Stimulated activated naive CD4-positive, alpha-beta T cell treated with Interleukin-2 at 50 U/mL for 16 hours (primary cell): ENCODE measurements at regions not wholly inside any gene's neighbourhood (a gene's known extent, or its start where the extent isn't known, plus 50 kb on each side); places are given as distances from the start of the nearest gene placed in this dataset.

Experiments
- DNase-seq: peaks from one replicate; lab custom pipeline; 2025; lab: John Stamatoyannopoulos, UW

- DNase-seq, result no peak
Measured at GRCh38 chrX:20432048-20432447, 165.3 kb upstream of the RPS6KA3 start.

GRCh38 chrX:20431486-20431885, 164.8 kb upstream of the RPS6KA3 start:
- DNase-seq, result no peak

- DNase-seq, result no peak
Measured at GRCh38 chrX:20427173-20427770, 160.6 kb upstream of the RPS6KA3 start.

DNA sequence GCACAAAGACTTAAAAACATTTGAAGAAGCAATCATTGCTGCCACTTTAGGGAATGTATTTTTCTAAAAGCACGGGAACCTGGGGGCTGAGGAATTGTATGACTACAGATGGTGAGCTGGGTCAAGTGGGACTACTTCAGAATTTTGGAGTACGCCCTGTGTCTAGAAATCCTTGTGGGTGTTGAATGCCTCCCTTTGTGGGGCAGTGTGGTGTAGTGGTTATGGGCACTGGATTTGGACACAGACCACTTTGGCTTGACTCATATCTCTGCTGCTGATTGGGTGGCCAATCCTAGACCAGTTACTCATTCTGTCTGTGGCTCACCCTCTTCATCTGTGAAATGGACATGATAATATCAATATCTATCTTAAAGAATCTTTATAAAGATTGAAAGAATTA, 155.0 kb upstream of the RPS6KA3 start:
- no peak for DNase-seq

DNA sequence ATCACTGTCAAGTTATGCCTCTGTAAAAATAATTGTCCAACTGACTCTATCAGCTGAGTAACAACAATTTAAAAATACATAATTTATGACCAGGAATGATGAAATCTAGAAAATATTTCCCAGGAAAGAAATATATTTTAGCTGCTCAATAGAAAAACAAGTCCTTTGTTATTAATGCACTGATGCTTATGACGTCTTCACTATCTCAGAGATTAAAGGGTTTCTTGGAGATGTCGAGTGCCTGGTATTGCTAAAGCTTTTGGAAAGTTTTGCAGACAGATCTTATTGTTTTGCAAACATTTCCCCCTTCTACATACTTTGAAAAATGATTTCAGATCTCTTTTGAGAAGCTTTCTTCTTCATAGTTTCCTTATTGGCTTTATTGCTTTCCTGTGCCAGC, 154.6 kb upstream of the RPS6KA3 start:
- DNase-seq, result no peak

GRCh38 chrX:20420058-20420457, 153.3 kb upstream of the RPS6KA3 start:
- DNase-seq, result no peak

DNA sequence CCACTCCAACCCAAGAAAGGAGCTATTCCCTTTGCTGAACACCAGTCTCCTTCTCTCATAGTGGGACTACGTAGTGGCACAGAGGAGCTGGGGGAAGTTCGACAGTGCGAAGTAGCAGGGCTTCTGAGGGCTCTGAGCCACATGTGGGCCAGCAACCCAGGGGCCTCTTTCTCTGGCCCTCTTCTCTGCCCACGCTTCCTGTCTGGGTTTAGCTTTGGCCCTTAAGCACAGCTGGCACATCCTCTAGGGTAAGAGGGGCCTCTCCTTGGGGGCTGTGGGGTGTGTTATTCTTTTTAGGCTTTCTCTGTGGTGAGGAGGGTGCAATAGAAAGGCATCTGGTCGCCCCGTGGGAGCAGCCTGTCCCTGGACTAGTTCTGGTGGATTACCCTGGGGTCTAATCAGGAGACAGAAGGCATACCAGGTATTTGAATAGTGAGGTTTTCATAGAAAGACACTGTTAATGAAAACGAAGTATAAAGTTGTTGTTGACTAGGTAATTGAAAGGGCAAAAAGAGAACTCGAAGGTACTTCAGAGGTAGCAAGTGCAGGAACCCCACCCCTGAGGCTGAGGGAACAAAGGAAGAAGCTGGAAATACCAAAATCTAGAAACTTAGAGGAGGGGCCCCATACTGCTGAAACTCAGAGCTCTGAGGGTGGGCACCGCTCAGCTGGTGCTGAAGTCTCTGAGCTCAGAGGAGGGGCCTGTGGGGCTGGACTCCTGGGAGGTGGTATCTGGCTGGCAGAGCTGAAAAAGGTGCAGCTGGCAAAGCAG, 151.9 kb upstream of the RPS6KA3 start:
- peak; percentile 1 for DNase-seq

GRCh38 chrX:20414762-20415445, 148.2 kb upstream of the RPS6KA3 start:
- DNase-seq, result no peak

DNA sequence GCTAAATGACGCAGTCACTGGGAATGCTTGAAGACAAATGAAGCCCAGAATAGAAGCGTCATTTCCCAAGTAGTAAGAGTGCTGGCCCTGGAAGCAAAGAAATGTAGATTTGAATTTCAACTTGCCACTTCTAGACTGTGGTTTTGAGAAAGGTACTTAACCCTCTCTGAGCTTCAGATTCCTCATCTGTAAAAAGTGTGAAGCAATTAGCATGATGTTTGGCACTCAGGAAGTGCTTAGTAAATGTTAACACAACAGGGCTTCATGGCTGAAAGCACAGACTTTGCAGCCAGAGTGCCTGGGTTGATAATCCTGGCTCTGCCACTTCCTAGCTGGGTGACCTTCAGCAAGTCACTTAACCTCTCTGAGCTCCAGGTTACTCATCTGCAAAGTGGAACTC, 147.4 kb upstream of the RPS6KA3 start:
- DNase-seq, result no peak

DNA sequence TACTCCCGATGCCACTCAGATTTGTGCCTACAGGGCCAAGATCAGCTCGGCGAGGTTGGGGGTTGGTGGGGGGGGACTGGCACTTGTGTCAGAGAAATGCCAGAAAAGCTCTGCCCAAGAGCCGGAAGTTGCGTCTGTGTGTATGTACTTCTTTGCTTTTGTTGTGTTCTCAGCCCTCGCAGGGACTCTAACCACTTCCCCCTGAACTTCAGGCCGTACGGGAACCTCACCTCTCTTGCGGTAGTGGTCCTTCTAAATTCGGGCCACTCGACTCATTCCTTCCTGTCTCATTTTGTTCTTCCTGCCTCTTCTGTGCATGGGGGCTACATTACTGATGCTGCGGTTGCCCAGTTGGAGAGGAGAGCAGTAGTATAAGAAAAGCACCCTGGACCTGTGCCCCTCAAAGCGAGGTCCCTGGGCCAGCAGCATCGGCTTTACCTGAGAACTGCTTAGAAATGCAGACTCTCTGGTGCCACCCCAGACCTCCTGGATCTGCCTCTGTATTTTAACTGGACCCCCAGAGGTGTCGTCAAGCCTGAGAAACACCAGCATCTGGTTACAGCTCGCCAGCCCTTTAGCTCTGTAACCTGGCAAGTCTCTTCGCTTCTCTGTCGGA, 146.3 kb upstream of the RPS6KA3 start:
- DNase-seq, result peak; percentile 12

- no peak for DNase-seq
Measured at GRCh38 chrX:20410540-20410939, 143.8 kb upstream of the RPS6KA3 start.

DNA sequence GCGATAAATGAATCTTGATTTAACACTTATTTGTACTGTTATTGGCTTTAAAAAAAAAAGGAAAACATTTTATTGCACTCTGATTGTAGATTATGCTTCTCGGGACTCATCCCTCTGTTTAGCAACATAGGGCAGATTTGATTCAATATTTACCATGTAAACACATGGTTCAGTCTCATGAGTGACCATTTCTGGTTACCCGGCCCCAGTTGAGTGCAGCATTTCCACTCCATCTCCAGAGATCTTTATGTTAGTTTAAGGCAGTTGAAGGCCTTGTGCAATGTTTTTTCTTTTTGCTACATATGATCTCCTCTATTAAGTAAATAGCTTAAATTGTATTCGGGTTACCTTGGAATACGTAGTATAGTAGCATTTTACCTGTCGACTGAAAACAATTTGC, 143.3 kb upstream of the RPS6KA3 start:
- no peak for DNase-seq

GRCh38 chrX:20402956-20403355, 136.2 kb upstream of the RPS6KA3 start:
- no peak for DNase-seq

DNA sequence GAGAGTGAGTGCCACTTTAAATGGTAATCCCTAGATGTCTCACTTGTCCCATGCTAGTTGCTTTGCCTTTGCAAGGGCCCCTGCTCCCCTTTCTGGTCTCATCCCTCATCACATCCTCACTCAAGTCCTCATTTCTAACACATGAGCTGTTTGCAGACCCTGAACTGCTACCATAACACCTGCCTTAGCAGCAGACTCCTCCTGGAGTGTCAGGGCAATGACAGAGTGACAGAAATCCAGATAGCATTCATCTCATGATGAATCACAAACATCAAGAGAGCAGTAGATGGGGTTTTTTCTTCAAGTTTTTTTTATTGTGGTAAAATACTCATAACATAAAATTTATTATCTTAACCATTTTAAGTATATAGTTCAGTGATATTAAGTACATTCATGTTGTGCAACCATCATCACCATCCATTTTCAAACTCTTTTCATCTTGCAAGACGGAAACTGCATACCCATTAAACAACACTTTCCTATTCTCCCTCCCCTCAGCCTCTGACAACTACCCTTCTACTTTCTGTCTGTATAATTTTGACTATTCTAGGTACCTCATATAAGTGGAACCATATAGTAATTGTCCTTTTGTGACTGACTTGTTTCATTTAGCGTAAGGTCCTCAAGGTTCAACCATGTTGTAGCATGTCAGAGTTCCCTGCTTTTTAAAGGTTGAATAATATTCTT, 133.2 kb upstream of the RPS6KA3 start:
- no peak for DNase-seq

DNA sequence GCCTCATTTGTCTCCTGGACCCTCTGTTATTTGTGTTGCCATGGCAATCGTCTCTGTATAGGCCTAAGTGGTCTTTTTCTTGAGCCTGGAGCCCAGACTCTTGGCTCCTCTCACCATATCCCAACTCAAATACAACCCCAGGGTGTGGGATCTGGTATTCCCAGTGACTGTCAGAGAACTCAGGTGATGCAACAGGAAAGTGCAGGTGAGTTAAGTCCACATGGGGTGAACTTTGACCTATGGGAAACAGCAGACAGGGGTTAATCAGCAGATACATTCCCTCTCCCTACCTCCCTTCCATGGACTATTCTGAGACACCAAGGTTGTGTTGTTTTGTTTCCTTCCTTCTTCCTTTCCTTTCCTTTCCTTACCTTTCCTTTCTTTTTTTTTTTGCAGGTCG, 130.9 kb upstream of the RPS6KA3 start:
- DNase-seq, result no peak

DNA sequence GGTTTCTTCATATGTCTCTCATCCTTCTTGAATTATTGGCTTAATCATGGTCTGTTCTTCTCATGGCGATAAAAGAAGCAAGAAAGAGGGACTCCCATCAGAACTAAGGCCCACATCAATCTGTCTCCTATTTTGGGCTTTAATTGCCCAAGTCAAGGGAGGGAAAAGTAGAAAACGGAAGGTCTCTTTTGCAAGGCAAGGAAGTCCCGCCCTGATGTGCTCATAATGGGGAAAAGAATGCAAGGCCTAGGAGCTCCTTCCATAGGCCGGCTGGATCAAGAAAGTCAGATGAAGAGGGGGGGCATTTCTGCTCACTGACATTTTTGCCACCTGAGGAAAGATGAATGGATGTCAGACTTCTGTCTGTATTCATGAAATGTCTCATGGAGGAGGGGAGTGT, 127.7 kb upstream of the RPS6KA3 start:
- no peak for DNase-seq

- no peak for DNase-seq
Measured at GRCh38 chrX:20393944-20394343, 127.2 kb upstream of the RPS6KA3 start.

DNA sequence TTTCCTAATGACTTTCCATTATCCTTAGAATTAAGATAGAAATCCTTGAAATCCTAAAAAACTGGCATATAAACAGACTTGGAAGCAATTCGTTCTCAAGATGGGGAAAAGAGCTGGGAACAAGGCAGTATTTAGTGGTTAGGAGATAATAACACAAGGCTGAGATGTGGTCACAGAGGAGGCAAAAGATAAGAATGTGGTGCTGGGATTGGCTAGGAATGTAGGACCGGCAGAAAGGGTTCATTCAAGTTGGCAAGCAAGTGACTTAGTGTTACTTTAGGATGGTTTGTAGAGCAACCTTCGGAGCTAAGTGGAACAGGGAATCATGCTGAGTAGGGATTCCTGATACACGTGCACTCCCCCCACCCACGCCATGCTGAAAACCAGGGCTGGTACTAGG, 121.9 kb upstream of the RPS6KA3 start:
- no peak for DNase-seq

- DNase-seq, result no peak
Measured at GRCh38 chrX:20383477-20383876, 116.8 kb upstream of the RPS6KA3 start.

GRCh38 chrX:20382518-20383297, 116.0 kb upstream of the RPS6KA3 start:
- DNase-seq, result peak; percentile 1

GRCh38 chrX:20382082-20382481, 115.4 kb upstream of the RPS6KA3 start:
- DNase-seq, result no peak
